GM19324 (cell line): ENCODE measurements at regions not wholly inside any gene's neighbourhood (a gene's known extent, or its start where the extent isn't known, plus 50 kb on each side); places are given as distances from the start of the nearest gene placed in this dataset.

Source experiments
- ATAC-seq: cut with Tn5 transposase; IDR thresholded peaks from one replicate; pipeline ENCODE4 v1.9.1; 2021; ENCODE audit warnings: mild to moderate bottlenecking, moderate library complexity; ENCODE audit not compliant: unreplicated experiment, low FRiP score

DNA sequence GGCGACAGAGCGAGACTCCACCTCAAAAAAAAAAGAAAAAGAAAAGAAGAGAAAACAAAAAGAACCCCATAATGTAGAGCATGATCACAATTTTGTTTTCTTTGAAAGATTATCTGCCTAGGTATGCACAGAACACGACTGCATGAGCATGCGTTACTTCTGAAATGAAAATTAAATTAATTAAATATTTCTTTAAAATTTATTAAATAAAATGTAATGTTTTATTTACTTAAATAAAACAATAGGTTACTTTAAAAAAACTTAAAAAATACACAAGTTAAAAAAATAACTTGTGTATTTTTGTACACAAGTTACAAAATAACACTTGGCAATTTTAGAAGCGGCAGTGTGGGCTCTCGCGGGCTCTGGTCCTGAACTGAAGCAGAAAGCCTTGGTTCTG lies 107.8 kb downstream of the TFAP2A start:
- ATAC-seq, result no peak

DNA sequence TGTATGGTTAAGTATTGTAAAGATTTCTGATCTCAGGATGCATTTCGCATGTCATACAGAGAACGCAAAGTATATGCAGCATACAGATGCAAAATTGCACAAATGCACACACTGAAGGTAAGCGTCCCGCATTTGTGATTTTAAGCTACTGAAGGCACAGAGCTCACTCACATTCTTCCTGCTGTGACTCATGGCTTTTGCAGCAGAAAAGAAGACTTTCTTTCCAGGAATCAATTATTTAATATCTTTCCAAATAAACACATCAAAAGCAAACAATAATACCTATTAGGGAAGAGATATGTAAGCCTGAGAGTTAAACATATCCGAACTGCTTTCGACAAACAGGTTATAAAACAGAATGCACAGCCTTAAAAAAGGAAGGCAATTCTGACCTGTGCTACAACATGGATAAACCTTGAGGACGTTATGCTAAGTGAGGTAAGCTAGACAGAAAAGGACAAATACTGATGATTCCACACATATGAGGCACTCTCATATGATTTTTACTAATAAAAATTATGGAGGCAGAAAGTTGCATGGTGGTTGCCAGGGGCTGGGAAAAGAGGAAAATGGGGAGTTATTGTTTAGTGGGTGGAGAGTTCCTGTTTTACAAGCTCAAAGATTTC lies 109.0 kb downstream of the TFAP2A start:
- no peak for ATAC-seq

DNA sequence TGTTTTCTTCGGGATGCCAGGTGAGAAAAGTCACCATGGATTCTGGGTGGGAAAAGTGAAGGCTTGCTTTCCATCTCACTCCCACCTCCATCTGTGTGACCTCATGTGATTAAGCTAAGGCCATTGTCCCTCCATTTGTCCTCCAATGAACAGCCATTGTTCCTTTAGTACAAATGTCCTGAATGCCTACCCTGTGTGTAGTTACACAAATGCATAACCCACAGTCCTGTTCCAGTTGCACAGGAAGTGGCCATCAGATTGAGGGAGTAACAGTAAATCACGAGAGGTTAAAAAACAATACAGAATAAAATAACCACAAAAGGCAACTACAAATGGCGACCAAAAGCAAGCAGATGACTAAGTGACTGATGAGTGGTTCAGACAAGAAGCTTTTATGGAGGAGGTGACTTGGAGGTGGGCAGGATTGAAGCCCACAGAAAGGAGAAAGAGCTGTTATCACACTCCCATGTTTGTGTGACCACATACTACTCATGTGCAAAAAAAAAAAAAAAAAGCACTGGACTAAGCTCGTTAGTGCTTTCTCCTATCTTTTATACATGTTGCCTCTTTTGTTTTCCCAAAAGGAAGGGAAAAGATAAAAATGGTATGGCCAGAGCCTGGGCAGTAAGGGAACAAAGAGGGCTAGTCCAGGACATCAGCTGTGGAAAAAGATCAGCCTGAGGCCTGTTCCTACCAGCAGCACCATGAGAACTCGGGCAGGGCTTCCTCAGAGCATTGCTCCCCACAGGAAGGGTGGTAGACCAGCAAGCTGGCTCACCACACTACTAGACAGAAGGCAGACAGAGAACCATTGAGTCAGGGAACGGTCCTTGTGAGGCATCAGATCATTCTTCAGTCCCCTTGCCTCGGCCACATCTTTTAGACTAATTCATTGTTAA lies 111.0 kb downstream of the TFAP2A start:
- no peak for ATAC-seq

DNA sequence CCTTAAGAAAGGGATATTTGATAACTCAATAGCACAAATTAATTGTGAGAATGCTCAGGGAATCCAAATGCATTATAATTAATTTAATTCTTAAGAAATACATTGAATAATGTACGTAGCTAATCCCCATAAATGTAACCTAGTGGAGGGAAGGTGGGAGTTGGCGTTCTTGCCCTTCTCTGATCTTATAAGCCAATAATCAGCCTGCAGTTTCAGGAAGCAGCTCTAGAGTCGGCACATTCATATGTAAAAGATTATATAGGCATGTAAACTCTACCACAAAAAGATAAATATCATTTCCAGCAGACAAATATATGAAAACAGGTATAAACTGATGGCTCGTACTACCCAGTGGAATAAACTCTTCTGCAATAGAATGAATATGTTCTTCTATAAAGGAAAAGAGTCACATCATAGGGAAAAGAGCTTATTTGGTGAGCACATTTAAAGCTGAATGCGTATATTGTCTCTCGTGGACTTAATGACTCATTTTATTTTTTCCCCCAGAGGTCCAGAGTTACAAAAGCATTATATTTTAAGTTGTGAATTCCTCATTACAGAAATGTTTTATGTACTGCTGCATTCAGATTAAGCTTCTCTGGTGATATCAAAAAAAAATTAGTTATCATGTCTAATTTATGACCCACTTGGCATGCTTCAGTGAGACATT lies 112.2 kb downstream of the TFAP2A start:
- no peak for ATAC-seq

DNA sequence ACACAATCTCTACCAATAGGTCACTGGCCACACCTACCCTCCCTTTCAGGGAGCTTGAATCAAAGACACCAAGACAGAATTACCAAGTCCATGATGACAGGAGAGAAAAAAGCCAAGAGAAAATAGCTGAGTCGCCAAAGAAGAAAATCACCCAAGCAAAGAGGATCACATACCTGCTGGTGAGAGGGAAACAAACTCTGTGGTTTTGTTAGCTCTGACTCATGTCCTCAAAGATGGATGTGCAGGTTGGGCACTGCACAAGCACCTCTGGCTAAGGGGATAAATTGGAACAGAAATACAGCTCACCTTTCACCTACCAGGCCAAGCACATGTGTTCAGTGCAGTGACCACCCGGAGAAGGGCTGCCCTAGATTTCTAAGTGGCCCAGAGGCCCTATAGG lies 114.8 kb downstream of the TFAP2A start:
- no peak for ATAC-seq

DNA sequence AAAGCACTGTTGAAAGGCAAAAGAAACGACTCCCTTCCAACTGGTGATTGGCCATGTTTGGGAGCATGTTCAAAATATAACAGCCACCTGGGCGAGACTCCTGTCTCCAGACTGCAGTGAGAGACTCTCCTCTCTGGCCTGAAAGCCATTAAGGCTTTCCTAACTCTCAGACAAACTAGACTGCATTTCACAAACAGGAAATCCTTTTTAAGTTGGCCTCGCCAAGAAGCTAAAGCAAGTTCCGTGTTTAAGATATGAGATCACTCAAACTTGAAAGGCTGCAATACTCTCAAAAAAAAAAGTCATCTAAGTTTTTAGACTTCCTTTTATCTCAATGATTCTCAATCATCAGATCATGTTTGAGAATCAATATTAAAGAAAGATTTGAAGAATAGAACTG lies 117.0 kb downstream of the TFAP2A start:
- no peak for ATAC-seq

DNA sequence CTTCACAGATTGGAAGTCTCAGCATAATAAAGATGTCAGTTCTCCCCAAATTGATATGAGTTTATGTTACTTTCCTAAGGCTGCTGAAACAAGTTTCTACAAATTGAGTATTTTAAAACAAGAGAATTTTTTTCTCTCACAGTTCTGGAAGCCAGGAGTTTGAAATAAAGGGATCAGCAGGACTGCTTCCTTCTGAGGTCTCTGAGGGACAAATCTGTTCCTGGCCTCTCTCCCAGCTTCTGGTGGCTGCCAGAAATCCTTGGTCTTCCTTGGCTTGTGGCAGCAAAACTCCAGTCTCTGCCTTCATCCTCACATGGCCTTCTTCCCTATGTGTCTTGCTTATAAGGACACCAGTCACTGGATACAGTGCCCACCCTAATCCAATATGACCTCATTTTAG lies 136.1 kb downstream of the TFAP2A start:
- no peak for ATAC-seq

DNA sequence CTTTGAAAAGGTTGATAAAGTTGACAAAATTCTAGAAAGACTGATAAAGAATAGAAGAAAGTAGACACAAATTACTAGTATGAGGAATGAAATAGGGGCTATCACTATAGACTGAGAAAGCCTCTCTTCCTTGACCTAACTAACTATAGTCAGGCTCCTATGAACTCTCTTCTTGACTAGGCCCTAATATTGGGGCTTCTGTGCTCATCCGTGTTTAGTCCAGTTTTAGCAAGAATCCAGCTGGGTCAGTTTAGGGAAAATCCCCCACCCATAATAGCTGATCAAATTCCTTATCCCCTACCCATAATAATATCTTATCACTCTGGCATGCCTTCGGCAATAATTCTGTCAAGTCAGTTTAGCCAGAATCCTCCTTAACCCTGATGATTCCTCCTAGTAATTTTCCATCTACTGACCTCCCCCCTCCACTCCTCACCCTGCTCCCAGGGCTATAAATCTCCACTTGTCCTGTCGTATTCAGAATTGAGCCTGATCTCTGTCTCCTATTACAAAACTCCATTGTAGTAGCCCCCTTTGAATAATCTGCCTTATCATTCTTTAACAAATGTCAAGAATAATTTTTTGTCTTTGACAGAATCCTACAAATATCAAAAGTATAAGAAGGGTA lies 138.1 kb downstream of the TFAP2A start:
- no peak for ATAC-seq

DNA sequence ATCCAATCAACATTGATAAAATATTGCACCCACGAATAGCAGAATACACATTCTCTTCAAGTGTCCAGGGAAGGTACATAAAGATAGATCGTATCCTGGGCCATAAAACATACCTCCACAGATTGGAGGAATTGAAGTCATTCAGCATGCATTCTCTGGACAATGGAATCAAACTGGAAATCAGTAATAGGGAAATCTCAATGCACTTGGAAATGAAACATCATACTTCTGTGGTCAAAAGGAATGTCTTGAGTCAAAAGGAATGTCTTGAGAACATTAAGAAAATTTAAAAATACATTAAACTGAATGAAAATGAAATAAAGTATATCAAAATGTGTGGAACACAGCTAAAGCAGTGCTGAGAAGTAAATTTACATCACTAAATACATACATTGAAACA lies 138.8 kb downstream of the TFAP2A start:
- no peak for ATAC-seq

DNA sequence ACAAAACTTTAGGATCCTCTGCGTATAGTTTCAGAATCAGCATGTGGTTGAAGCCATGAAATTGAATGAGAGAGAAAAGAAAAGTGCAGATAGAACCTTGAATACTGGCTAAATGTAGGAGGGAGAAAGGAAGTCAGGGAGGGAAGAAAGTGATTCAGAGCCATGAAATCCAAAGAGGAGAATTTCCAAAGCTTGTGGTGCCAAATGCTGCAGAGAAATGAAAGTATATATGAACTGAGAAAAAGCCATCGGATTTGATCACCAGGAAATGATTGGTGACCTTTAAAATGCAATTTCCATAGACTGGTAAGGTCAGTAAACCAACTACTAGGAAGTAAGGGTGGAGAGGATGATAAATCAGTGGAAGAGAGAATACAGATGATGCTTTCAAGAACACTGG lies 142.3 kb downstream of the TFAP2A start:
- ATAC-seq, result no peak

DNA sequence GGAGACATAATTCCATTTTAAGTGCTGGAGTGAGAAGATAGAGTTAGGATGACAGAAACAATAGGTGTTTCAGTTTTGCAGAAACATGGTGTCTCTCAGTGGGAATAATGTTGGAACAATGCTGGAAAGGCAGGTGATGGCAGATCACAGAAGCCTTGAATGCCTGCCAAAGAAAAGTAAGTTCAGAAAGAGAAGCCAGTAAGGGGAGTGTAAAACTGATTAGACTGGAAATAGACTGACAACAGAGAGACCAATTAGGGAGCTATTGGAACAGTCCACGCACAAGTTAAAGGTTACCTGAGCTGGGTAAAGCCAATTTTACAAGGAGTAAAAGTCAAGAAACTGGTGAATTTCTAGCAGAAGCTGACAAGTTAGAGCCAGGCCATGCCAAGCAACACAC lies 142.9 kb downstream of the TFAP2A start:
- ATAC-seq, result no peak

DNA sequence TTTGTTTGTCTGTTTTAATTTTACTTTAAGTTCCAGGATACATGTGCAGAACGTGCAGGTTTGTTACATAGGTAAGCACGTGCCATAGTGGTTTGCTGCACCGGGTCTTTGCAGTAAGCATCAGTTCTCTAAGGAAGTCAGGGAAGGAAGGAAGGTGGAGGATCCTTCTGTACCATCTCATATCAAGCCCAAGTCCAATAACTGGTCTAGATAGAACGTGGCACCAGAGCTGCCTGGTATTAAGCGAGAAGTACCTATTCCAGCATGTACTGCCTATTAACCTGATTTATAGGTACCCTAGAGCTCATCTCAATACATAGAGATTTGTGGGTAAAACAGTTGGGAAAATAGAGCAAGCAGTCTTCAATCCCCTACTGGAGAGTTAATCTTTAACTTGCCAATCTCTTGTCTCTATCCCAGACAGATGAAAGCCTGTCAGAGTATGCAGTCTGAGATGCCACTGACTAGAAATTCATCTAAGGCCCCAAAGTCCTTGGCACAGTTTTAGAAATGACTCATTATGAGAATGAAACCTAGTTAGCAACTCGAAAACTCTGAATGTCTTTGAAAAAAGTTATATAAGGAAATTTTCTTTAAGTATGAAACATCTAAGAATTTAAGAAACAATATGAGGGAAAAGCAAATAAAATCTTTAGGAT lies 144.9 kb downstream of the TFAP2A start:
- no peak for ATAC-seq

DNA sequence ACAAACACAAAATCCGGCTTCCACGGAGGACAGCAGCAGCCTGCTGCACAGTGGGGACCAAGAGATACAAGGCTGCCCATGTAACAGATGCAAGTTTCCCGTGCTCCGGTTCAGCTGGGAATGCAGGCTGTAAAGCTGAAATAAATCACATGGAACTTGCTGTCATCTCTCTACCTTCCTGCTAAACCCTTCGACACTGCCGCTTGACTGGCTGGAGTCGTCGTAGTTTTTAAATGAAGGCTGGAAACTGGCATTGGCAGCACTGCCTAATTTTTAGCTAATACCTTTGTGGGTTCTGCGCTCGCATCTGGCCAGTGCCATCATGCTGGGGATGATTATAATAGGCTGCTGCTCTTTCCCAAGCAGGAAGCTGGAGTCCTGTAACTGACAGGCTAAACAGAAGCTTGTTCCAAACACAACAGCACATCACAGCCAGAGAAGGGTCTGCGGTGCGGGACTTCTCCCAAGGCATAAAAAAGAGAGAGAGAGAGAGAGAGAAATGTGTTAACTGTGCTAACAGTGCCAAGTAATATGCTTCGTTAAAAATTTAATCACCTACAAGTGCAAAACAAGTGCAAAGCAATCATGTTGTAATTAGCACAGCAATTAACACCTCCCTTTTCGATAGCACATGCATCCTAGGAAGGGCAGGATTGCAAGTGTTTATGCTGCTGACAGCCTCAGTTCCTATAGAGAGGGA lies 146.1 kb downstream of the TFAP2A start:
- no peak for ATAC-seq

DNA sequence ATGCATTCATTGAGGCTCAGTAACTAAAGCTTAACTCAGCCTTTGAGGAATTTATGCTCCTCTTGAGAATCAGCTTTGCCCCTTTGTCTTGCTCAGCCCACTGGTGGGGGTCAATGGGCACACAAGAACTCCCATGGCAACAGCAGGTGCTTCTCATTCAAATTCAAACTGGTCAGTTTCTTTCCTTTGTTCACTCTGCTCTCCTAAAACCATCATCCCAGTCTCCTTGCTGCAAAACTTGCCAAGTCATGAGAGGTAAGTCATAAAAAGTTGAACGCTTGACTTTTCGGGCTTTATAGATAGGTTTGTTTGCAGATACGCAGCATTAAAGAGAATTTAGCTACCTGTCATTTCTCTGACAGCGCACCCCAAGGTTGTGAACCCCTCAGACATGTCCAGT lies 146.8 kb downstream of the TFAP2A start:
- no peak for ATAC-seq

DNA sequence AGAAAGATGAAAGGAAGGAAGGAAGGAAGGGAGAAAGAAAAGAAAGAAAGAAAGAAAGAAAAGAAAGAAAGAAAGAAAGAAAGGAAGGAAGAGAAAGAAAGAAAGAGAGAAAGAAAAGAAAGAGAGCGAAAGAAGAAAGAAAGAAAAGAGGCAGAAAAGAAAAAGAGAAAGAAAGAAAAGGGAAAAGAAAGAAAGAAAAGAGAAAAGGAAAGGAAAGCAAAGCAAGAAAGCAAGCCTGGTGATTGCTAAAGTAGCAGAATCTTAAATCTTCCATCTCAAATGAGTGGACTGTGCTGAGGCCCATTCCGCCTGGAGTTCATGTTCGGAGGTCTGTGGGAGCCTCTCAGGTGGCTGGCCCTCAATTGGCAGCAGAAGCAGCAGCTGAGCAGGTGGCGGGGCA lies 148.4 kb downstream of the TFAP2A start:
- no peak for ATAC-seq

DNA sequence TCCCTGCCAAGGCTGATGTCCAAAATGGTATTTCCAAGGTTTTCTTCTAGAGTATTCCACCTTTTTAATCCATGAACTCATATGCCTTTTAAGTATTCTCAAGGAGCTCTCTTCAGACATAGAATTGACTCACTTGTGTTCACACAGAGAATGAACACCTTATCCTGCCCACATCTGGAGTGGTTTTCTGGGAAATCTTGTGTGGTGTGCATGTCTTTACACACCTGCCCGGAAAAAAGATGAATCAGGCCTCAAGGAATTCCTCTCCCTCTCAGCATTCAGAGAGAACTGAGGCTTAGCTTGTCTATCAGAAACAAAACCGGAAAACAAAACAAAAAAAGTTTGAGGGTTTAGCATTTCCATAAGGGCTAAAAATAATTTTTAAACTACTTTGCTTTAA lies 148.8 kb downstream of the TFAP2A start:
- no peak for ATAC-seq

DNA sequence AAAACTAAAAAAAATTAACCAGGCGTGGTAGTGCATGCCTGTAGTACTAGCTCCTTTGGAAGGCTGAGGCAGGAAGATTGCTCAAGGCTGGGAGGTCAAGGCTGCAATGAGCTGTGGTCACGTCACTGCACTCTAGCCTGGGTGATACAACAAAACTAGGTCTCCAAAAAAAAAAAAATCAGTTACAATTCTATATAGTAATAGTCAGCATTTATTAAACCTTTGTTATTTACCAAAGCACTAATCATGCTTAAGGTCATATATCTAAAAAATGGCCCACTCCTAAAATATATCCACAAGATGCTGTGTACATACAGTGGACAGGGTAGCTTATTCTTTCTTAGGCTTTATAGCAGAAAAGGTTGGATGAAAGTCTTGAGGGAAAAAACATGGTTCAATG lies 152.4 kb downstream of the TFAP2A start:
- no peak for ATAC-seq

DNA sequence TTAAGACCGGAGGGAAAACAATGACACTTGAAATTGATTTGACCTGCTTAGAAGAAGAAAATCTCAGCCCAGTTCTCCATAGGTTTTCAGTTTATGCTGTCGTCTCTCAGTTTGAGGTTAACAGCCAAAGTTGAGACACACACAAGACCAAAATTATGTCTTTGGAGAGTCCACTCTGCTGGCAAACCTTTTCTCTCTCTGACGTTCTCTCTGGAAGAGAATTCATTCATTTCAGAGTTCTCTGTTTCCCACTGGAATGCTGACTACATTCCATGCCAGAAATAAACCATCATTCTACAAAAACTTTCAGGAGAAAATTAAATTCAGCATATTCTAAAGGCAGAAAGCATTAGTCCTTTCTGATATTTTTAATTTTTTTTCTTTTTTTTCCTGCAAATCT lies 155.2 kb downstream of the TFAP2A start:
- no peak for ATAC-seq

DNA sequence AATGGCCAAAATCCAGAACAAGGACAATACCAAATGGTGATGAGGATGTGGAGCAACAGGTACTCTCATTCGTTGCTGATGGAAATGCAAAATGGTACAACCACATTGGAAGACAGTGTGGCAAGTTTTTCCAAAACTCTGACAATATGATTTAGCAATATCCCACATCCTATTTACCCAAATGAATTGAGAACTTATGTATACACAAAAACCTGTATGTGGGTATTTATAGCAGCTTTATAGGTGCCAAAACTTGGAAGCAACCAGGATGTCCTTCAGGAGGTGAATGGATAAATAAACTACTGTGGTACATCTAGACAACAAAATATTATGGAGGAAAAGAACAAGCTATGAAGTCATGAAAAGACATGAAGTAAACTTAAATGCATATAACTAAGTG lies 156.5 kb downstream of the TFAP2A start:
- ATAC-seq, result no peak

DNA sequence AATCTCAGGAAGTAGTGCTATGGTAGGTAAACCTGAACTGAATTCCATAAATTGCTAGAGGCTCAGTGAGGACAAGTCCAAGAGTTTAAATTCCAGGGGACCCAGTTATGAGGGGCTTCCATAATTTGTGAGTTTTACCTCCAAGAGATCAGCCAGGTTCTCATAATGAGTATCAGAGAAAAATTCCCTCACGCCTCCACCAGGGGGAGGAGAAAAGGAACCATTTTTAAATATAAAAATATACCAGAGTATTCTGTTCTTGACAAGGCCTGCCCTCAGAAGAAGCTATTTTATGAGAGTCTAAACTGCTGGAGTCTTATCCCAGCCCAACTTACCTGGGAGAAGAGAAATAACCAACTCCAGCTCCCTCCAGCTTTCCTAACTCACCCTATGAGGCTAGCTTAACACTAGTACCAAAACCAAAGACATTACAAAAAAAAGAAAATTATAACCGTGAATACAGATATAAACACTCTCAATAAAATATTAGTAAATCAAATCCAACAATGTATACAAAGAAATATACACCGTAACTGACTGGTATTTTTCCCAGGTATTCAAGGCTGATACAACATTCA lies 158.7 kb downstream of the TFAP2A start:
- no peak for ATAC-seq
